Stimulated activated CD4-positive, alpha-beta T cell treated with anti-CD3 and anti-CD28 coated beads, Interleukin-2, amount 100 ng/mL, for 24 hours (primary cell): ENCODE measurements at regions not wholly inside any gene's neighbourhood (a gene's known extent, or its start where the extent isn't known, plus 50 kb on each side); places are given as distances from the start of the nearest gene placed in this dataset.
"Not testable (repeated sequence)": the region's sequence is repeated elsewhere in the genome, so short reads cannot be mapped to it uniquely, and the experiment has no call there.

ENCODE experiments used
- DNase-seq, 2 donors: peaks; one replicate each; pipeline ENCODE4 v3.0.0-alpha.2; 2020

DNA sequence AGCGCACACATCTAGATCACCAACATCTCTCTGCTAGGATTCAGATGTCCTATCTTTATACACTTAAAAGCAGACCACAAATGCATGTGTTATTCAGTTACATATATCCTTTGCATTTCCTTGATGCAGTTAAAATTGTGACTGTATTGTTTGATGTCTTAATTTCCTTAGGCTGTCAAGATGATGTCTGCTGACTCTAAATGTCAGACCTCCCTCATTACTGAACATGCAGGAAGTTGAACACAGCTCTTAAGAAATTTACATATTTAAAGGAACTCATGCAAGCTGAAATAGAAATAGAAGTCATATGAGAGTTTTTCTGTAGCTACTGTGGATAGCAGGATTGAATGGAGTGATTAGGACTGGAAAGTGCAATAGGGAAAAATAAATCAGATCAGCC lies 336.5 kb upstream of the SEMA6A start:
- DNase-seq, result no peak

DNA sequence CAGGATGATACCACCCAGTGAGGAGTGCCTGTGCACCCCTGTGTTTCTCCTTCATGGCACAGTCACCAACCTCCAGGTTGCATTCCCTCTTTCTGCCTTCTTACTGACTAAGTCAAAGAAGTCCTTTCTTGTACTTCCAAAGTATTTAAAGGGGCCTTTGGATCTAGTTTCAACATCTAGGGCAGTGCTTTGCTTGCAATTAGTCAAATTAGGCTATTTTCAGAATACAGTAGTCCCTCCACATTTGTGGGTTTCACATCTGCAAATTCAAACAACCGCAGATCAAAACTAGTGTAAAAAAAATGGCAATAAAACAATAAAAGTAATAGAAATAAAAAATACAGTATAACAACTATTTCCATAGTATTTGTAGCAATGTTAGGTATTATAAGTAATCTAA lies 333.9 kb upstream of the SEMA6A start:
- DNase-seq, result no peak

DNA sequence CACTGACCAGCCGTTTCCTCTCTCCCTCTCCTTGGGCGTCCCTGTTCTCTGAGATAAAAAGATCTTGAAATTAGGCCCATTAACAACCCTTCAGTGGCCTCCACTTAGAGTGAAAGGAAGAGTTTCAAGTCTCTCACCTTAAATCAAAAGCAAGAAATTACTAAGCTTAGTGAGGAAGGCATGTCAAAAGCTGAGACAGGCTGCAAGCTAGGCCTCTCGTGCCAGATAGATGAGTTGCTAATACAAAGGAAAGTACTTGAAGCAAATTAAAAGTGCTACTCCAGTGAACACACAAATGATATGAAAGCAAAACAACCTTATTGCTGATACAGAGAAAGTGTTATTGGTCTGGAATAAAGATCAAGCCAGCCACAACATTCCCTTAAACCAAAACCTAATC lies 331.3 kb upstream of the SEMA6A start:
- no peak for DNase-seq

DNA sequence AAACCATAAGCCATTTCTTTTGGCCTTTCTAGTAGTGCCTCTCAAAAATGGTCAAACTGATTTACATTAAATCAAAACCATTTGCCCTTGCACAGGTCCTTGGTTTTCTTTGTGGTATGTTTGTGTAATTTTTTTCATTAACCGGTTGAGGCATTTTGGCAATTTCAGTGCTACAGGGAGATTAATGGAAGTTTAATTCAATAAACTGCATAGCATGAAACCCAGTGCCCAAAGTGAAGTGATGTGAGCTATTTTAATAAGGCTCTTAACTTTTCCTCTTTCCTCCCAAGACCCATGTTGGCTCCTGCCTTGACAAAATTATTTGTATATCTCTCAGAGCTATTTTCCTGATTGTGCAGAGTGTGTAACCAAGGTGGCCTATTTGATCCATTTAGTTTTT lies 326.2 kb upstream of the SEMA6A start:
- DNase-seq, result no peak

DNA sequence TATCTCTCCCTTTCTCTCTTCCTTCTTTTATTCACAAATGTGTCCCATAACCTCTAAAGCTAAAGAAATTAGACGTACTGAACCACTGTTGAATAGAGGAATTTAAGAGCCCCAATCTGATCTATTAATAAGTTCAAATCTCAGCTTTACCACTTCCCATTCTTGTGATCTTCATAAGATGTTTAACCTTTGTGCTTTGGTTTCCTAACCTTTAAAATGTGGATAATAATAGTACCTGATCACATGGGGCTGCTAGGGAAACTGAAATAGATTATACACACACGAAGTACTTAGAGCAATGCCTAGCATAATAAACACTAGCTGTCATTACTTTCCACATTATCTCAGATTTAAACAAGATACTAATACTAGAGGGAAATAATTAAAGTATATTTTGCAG lies 324.3 kb upstream of the SEMA6A start:
- DNase-seq, result no peak

DNA sequence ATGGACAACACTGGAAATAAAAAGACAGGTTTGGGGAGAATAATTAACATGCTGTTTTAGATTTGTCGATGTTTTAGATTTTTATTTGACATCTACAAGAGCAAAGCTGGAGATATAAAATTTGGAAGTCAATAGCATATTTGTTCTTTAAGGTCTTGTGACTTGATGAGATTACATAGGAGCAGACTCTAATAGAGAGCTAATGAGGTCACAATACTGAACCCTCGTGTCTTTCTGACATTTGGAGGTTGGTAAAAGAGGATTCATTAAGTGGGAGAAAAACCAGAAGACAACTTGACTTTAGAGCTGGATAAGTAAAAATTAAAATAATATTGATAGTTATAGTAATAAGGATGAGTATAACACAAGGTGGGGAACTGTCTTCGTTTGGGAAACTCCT lies 322.7 kb upstream of the SEMA6A start:
- DNase-seq, result no peak

DNA sequence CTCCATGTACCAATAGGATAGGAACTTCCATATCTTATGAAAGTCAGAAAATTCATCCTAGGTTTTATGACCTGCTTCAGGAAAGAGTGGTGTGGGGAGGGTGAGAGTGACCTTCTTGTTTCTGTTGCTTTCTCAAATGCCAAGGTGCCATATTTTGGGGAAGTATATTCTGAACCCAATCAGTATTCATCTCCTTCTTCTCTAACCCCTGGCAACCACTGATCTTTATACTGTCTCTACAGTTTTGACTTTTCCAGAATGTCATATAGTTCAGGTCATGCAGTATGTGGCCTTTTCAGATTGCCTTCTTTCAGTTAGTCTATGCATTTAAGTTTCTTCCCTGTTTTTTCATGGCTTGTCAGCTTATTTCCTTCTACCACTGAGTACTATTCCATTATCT lies 321.4 kb upstream of the SEMA6A start:
- DNase-seq, result no peak

DNA sequence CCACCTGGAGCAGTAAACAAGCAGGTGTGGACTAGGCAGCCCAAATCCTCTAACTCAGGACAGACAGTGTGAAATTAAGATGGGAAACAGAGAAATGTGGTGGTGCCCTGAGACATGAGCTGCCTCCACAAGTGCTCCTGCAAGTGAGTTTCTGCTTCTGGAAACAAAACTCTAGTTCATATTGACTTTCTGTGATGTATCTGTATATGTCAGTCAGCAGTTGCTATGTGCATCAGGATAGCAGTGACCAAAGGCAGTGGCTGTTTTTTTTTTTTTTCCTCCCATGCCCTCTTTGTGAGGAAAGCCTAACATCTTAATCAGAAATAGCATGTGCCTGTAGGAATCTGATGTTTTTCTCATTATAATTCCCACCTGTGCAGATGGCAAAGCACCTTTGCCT lies 318.4 kb upstream of the SEMA6A start:
- no peak for DNase-seq

DNA sequence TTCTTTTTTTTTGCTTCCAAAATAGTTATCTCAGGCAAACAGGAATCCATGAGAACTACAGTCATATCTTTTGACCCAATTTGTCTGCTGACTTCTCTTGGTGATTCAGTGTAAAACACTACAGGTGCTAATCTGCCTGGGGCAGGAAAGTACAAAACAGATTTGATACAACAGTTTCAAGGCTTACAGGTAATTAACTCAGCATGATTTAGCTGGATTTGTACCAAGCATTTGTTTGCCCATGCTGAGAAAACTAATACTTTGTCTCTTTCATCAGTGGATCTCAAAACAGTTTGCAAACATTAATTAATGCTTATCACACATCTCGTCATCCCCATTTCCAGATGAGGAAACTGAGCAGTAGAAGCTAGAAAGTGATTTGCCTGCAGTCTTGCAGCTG lies 312.5 kb upstream of the SEMA6A start:
- no peak for DNase-seq

DNA sequence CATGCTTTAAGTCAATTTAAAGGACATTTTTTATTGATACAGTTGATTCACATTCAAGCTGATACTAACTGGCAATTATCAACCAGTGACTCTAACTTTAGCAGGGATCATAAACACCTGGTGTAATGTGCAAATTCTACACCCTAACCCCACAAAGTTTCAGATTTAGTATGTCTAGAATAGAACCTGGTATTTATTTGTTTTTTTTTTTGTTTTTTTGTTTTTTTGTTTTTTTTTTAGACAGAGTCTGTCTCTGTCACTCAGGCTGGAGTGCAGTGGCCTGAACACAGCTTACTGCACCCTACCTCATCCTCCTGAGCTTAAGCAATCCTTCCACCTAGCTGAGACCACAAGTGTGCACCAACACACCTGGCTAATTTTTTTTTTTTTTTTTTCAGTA lies 311.2 kb upstream of the SEMA6A start:
- no peak for DNase-seq

DNA sequence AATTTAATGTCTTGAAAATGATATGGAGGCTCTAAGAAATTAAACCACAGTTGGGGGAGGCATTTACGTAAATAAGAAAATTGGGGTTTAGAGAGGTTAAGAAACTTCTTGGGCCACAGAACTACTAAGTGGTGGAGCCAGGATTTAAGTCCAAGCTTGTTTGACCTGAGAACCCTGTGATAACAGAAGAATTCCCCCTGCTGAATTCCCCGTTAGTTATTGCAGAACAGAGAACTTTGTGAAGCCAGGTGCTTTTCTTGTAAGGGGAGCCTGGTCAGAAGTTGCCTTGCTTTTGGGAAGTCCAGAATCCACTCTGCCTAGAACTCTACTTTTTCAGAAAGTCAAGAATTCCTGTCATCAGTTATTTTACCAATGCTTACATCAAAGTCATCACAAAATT lies 309.3 kb upstream of the SEMA6A start:
- DNase-seq, result no peak

DNA sequence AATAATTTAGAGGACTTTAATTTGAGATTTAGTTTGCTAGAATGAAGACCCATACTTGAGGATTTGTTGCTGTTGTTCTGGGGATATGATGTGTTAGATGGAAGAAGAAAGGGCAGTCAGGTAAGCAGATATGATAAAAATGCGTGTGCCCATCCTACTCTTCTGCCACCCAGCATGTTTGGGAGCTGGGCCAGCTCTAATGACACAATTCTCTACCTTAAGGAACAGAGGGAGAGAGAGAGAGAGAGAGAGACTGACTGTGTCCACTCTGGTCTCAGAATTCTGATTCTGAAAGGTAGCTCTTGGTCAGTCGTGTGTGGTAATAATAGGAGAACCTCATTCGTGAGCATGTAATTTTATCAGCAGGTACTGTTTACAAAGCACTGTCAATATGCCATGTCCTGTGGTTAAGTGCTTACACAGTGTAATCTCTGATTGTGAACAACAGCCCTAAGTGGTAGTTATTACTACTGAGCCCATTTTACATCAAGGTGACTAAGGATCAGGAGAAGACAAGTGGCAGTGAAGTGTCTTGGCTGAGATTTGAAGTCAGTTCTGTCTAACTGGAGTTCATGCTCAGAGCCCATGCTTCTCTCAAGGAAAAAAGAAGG lies 307.4 kb upstream of the SEMA6A start:
- DNase-seq, result no peak

DNA sequence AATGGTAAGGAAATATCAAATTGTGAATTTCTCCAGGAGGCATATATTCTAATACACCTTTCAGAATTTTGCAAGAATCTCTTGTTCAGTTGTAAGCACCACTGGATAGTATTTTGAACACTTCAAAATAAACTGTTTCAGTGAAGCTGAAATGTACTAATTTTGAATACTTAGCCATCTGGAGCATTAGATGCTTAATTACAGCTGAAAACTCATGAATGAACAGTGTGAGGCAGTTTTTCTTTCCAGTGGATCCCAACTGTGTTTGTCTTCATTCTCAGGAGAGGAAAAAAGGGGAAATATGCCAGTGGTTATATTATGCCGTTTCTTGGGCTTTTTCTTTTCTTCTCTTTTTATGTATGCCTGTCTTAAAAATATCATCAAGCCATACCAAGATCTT lies 306.0 kb upstream of the SEMA6A start:
- DNase-seq, result no peak

DNA sequence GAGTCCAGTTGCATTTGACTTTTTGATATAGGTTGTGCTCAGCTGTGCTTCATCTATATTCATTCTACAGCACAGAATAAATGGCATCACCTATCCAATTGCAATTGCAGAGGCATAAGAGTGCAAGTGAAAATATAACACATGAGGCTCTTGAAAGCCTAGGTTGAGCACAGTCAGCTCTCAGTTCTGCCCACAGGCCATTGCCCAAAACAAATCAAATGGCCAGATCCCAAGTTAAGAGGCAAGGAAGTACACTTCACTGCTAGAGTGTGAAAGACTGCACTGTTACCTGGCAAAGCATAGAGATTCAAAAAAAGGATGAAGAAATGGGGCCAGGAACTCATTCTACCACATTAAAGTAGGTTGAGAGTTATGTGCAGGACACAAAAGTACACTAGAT lies 305.5 kb upstream of the SEMA6A start:
- no peak for DNase-seq

DNA sequence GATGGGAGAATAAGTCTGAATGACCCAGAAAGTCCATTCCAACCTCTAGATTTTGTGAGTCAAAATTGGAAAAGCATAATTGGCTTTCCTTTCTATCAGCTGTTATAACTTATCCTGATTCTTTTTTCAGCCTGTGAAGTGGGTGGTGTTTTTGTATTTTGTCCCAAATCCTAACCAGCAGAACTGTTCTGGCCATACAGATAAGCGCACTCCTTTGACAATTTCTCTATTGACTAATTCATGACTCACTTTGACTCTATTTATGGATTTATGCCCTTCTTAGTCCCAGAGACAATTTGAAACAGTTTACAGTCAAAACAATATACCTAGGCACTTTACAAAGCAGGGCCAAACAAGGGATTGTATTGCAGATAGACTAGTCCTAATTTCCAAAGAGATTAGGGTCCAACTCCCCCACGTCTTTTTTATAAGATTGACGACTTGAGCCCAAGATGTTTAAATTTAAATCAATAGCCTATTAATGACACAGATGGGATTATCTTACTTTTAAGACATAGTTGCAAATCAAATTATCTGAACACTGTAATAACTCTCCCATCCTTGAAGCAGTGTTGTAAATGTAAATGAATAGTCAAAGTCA lies 301.7 kb upstream of the SEMA6A start:
- DNase-seq, result no peak

DNA sequence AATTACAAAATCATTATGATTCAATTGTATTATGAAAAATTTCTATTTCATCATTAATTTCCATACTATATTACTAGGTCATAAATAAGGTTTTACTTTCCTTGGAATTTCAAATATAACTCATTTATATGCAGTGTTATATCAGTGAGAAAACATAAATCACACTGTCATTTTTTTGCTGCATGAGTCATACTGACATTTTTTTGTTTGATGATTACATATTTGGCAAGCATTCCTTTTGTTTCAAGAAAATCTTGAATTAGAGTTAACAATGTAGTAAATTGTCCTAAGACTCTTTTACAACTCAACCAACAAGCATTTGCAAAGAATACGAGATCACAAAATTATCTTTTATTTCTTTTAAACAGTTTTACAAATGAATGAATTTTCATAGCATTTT lies 298.4 kb upstream of the SEMA6A start:
- DNase-seq, result no peak

DNA sequence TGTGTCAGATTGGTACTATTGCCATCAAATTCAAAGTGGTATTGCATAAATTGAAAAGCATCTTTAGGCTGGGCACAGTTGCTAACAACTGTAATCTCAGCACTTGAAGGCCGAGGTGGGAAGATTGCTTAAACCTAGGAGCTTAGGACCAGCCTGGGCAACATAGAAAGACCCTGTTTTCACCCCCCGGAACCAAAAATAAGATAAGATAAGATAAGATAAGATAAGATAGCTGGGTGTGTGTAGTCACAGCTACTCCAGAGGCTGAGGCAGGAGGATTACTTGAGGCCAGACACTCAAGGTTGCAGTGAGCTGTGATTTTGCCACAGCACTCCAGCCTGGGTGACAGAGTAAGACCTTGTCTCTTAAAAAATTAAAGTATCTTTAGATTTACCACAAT lies 297.9 kb upstream of the SEMA6A start:
- DNase-seq, result no peak

DNA sequence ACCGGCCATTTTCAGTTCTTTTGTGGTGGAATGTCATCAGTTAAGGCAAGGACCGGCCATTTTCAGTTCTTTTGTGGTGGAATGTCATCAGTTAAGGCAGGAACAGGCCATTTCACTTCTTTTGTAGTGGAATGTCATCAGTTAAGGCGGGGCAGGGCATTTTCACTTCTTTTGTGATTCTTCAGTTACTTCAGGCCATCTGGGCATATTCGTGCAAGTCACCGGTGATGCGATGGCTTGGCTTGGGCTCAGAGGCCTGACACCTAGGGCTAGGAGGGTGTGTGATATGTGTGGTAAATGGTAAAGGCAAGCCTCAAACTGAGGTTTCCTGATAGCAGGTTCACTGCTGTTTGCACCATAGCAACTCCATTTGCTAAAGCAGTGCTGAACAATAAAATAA lies 293.2 kb upstream of the SEMA6A start:
- not testable (repeated sequence) for DNase-seq

DNA sequence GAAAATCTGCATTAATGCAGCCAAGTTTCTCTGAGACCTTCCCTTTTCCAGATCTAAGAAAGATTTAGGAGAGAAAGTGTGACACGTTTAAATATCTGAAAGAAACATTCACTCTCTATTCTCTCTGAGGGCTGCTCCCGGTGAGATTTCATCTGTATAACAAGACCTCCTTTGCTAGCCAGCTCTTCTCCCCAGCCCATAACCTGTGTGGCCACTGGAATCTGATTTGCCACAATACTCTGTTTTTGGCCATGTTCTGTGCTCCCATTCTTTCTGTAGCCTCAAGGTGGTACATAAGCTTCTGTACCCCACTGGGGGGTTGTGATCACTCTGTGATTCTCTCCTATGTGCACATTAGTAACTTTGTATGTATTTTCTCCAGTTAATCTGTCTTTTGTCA lies 291.0 kb upstream of the SEMA6A start:
- no peak for DNase-seq

DNA sequence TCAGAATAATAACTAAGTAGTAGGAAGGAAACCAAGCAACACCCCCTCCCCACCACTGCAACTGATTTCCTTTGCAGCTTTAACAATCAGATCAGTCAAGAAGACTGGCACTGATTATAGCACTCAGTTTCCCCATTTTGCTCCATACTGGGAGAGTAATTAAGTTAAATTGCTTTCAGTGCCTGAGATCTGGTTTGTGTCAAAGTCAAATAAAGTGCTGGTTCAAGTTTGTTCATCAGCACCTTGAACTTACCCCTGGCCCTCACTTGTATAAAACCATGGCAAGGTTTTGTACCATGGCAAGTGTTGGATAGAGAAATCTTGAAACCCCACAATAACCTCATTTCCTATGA lies 290.2 kb upstream of the SEMA6A start:
- no peak for DNase-seq

DNA sequence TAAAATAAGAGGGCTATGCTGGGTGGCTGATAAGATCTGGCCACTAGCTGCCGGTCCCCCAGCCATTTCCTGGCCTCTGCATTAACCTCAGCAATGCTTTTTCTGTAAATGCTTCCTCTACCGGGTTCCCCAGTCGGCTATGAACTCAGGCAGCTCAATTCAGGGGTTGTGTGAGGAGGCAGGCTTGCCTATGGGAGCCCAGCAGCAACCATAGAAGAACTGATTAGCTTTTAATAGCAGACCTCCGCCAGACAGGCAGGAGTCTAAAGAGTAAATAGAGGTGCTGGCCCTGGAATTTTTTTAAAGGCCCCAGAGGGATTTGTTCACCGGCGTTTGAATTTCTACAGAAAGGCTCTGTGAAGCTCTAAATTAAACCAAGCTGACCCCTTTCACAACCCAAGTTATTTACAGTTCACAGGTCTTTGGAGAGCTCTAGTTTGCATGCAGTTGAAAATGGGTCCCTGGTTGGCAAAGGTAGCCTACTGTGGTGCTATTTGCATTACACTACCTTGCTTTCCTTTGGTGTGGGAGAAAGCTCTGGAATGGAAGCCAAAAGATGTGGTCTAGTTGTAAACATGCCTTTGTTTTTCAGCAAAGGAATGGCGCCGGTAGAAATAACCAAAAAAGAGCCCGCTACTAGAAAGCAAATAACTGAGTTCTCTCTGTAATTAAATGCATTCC lies 289.7 kb upstream of the SEMA6A start:
- DNase-seq, result no peak

DNA sequence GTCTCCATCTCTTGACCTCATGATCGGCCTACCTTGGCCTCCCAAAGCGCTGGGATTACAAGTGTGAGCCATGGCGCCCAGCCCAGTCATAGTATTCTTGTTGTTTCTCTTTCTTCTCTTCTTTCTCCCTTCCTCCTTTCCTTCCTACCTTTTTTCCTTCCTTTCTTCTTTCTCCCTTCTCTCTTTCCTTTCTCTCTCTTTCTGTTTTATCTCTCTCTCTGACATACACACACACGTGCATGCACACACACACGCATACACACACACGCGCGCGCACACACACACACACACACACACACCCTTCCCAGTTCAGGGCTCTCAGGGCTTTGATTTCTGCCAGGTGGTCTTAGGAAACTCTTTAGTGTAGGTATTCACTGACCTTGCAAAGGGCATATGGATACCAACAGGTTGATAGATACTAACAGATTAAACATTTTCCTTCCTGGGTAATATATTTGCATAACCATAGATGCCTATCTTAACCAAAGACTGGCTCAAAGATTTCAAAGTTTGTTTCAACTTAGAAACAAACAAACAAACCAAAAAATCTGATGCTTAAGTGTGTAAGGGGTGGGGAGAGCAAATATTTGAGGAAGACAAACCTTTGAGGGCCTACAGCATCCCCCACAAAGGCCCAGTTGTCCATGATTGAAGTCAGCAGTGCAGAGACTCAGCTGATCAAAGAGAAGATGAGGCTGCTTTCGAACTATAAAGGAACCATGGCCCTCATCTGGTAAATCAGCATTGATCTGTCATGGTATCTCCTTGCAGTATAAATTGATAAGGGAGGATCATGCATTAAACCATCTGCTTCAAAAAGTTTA lies 288.2 kb upstream of the SEMA6A start:
- no peak for DNase-seq

DNA sequence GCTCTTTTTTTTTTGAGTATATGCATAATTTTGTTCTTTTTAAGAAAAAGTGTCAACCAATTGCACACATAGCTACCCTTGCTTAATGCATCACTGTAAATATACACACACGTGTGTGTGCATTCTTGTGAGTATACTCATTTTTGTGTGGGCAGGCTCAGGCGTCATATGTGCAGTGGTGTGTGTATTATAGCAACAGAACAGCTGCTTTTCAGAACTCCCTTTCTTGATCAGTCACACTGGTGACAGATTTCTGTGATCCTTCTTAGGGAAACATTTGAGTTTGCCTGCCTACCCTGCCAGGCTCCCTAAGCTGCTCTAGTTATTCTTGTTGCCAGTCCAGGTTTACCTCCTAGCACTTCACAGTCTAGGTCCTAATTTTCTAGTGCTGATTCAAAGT lies 287.0 kb upstream of the SEMA6A start:
- no peak for DNase-seq

DNA sequence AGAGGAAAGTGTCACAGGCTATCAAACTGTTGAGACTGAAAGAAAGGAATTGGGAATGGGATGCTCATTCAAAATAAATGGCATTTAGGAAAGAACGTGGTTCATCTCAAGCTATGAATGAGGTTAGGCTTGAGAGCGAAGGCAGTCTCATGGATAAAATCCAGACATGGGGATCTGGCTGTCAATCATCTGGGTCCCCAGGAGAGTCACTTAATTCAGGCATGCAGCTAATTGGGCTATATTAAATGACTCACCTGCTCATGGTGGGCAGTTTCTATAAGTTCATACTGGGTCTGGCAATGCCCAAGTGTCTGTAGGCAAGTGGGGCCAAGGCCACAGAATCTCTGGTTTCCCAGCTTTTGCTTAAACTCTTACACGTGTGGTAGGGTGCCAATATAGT lies 286.5 kb upstream of the SEMA6A start:
- DNase-seq, result no peak
